HL-60 (cell line): ENCODE measurements at regions not wholly inside any gene's neighbourhood (a gene's known extent, or its start where the extent isn't known, plus 50 kb on each side); places are given as distances from the start of the nearest gene placed in this dataset.

ENCODE experiments used
- GABPA ChIP-seq: IDR thresholded peaks from 2 replicates; pipeline ENCODE4 v1.6.1; 2012; ENCODE audit warnings: low read depth
- TF ChIP-seq, protein P1 (sequence below): IDR thresholded peaks from one replicate; pipeline ENCODE4 v1.5.1; 2011; ENCODE audit warnings: low read length, control low read depth, inconsistent platforms; ENCODE audit not compliant: insufficient read depth

GRCh38 chr3:166810741-166811445, 569.2 kb downstream of the ZBBX start:
- TF ChIP-seq, protein P1, sequence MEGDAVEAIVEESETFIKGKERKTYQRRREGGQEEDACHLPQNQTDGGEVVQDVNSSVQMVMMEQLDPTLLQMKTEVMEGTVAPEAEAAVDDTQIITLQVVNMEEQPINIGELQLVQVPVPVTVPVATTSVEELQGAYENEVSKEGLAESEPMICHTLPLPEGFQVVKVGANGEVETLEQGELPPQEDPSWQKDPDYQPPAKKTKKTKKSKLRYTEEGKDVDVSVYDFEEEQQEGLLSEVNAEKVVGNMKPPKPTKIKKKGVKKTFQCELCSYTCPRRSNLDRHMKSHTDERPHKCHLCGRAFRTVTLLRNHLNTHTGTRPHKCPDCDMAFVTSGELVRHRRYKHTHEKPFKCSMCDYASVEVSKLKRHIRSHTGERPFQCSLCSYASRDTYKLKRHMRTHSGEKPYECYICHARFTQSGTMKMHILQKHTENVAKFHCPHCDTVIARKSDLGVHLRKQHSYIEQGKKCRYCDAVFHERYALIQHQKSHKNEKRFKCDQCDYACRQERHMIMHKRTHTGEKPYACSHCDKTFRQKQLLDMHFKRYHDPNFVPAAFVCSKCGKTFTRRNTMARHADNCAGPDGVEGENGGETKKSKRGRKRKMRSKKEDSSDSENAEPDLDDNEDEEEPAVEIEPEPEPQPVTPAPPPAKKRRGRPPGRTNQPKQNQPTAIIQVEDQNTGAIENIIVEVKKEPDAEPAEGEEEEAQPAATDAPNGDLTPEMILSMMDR = no peak
- TF ChIP-seq GABPA = no peak
